Stimulated activated CD8-positive, alpha-beta memory T cell treated with anti-CD3 and anti-CD28 coated beads, Interleukin-15, amount 100 ng/mL, for 1 hour (primary cell): ENCODE measurements at regions not wholly inside any gene's neighbourhood (a gene's known extent, or its start where the extent isn't known, plus 50 kb on each side); places are given as distances from the start of the nearest gene placed in this dataset.

Experiments used
- DNase-seq: peaks from one replicate; pipeline ENCODE4 v3.0.0-alpha.2; 2020; ENCODE audit warnings: low read depth

- no peak for DNase-seq
These were observed 136.8 kb downstream of the ZC3H11B start for GRCh38 chr1:219476116-219476515.

GRCh38 chr1:219472596-219472995 lies 140.3 kb downstream of the ZC3H11B start:
- no peak for DNase-seq

GRCh38 chr1:219467524-219467923 lies 145.4 kb downstream of the ZC3H11B start:
- no peak for DNase-seq

GRCh38 chr1:219466766-219467165 lies 146.1 kb downstream of the ZC3H11B start:
- no peak for DNase-seq

- DNase-seq, result no peak
These were observed 147.5 kb downstream of the ZC3H11B start for GRCh38 chr1:219465212-219466093.

- no peak for DNase-seq
These were observed 149.3 kb downstream of the ZC3H11B start for GRCh38 chr1:219463636-219464035.

GRCh38 chr1:219461981-219462400 lies 150.9 kb downstream of the ZC3H11B start:
- no peak for DNase-seq

- DNase-seq, result no peak
These were observed 151.7 kb downstream of the ZC3H11B start for GRCh38 chr1:219460896-219461815.

GRCh38 chr1:219460081-219460895 lies 152.6 kb downstream of the ZC3H11B start:
- DNase-seq, result no peak

GRCh38 chr1:219459351-219460080 lies 153.4 kb downstream of the ZC3H11B start:
- no peak for DNase-seq

- DNase-seq, result no peak
These were observed 166.6 kb downstream of the ZC3H11B start for GRCh38 chr1:219446288-219446687.

GRCh38 chr1:219445864-219446263 lies 167.0 kb downstream of the ZC3H11B start:
- no peak for DNase-seq

GRCh38 chr1:219444474-219444873 lies 168.4 kb downstream of the ZC3H11B start:
- DNase-seq, result no peak

- DNase-seq, result no peak
These were observed 169.1 kb downstream of the ZC3H11B start for GRCh38 chr1:219443763-219444162.

- no peak for DNase-seq
These were observed 170.3 kb downstream of the ZC3H11B start for GRCh38 chr1:219442611-219443061.

GRCh38 chr1:219441884-219442283 lies 171.0 kb downstream of the ZC3H11B start:
- DNase-seq, result no peak

- DNase-seq, result no peak
These were observed 173.5 kb downstream of the ZC3H11B start for GRCh38 chr1:219439376-219439775.

GRCh38 chr1:219438386-219438785 lies 174.5 kb downstream of the ZC3H11B start:
- no peak for DNase-seq

- DNase-seq, result no peak
These were observed 178.0 kb downstream of the ZC3H11B start for GRCh38 chr1:219434923-219435297.

GRCh38 chr1:219434285-219434922 lies 178.5 kb downstream of the ZC3H11B start:
- DNase-seq, result no peak
